Amniotic stem cell (primary cell): ENCODE measurements at regions not wholly inside any gene's neighbourhood (a gene's known extent, or its start where the extent isn't known, plus 50 kb on each side); places are given as distances from the start of the nearest gene placed in this dataset.

Source experiments
- DNase-seq: peaks from one replicate; lab custom pipeline; 2025; lab: John Stamatoyannopoulos, UW

DNA sequence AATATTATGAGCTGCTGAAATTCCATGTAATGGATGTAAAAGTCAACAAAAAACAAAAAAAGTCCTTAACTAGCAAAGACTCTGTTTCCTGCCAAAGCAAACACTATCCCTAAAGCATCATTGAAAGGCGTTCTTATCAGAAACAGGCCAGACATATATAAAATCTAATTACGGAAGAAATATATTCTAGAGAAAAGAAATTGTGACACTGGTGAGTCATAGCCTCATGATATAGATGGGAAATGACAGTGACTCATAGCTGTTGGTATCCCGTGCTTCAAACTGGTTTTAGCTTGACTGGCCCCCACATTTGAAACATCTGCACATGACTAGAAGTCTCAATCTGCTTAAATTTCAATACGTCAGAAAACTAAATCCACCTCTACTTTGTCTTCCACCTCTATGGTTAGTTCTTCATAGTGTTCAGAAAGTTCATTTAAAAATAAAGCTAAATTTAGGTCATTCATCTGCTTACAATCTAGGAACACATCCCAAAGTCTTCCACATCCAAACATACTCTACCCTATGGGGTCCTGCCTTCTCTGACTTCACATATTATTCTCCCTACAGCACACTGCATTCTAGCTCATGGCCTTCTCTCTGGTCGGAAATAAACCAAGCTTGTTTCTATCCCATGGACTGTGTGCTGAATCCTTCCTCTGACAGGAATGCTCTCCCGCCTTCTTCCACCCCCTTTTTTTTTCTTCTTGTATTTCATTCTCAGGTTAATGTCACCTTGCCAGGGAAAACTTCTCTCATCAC is 456.3 kb upstream of the ARRDC4 start:
- DNase-seq = no peak

- DNase-seq = no peak
These were observed 442.8 kb upstream of the ARRDC4 start for GRCh38 chr15:97517737-97518136.

DNA sequence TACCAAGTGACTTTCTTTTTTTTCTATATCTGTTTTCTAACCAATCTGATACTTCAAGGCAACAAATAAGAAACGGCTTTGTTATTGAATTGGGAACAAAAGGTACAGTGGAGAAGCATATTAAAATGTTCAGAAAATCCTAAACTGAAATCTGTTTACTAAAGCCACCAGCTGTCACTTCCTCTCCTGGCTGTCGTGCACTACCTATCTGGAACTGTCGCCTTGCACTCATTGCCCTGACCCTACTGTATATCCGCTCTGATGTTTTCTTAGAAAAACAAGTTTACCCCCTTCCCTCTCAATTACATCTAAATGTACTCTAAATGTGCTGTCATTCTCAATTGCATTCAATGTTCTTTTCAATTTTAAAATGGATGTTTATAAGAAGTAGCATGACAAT is 439.8 kb upstream of the ARRDC4 start:
- DNase-seq = no peak

DNA sequence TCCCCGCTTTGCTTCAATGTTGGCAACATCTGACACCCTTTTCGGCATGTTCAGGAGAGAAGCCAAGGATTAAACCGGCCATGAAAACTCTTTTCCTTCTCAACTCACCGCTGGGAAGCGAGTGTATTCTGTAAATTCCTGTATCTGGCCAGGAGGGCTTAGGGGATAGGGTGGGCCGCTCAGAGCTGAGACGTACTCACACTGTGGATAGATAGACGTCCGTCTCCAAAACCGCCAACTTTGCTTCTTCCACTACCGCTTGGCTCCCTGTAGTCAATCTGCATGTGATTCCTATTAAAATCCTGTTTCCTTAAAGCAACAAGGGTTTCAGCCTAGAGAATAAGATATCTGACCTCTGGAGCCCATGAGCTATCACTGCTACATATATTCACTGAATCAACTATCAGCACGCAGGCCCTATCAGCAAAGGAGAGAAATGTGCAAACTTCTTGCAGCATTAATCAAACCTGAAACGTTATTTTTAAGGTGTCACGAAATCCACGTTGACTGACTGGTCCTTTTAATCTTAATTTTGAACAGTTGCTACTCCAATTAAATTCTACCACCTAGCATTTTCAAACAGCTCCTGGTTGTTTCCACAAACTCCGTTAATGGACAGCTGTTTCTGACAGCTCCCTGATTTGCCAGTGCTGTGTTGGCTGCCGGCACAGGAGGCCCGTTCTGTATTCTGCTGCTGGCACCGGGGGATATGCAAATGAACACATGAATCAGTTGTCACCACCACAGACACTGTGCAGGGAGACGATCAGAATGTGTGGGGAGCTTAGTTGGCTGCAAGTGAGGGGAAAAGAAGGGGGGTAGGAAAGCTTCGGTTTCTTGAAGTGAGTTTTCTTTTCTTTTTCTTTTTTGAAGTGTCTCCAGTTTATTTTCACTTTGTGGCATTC is 438.9 kb upstream of the ARRDC4 start:
- no peak for DNase-seq

DNA sequence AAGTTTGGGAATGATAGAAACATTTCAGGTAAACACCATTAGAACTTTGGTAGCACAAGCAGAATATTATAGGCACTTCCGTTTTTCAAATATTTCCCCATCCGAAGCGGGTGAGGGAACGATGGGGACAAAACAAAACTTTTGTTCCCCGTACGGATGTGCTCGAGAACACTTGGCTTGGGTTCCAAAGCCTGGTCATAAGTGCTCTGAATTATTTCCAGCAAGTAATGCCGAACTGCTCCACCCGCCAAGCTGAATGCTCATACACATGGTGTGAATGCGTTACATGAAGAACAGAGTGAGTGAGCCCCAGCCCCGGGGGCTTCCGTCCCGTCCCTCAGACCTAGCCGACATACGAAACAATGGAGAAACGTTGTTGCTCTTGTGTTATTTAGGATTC is 438.2 kb upstream of the ARRDC4 start:
- DNase-seq = no peak

- DNase-seq = no peak
These were observed 434.7 kb upstream of the ARRDC4 start for GRCh38 chr15:97525809-97526208.

DNA sequence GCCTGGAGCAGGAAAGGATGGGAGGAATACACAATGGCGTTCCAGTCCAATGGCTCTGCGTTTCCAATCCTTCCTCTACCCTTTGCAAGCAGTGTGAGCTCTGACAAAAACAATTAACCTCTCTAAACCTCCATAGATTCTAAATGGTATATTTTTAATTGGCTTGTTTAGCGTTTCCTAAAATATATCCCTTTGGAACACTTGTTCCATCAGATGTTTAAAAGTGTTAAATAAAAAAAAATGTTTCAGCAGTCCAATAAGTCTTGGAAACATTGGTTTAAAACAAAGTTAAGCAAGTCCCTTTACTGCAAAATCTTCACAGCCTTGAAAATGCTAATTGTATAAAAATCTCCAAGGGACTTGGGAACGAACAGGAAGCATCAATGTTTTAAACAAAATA is 432.3 kb upstream of the ARRDC4 start:
- no peak for DNase-seq

- no peak for DNase-seq
These were observed 414.7 kb upstream of the ARRDC4 start for GRCh38 chr15:97545799-97546198.

GRCh38 chr15:97547381-97547780 is 413.1 kb upstream of the ARRDC4 start:
- no peak for DNase-seq

GRCh38 chr15:97561529-97561928 is 399.0 kb upstream of the ARRDC4 start:
- no peak for DNase-seq

DNA sequence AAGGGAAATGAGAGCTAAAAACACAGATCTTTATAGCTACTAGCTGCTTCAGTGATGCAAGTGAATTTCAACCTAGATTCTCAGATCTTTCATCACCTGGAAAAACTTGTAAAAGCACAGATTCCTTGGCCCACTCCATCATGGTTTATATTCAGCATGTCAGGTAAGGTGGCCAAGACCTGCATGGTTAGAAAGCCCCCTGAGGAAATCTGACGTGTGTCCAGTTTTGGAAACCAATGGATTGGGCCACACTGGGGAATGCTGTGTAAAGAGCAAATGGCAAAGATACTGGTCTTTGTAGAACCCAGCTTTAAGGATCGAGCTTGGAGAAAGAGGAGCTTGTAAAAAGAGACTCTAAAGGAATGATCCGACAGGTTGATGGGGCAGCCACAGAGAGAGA is 397.0 kb upstream of the ARRDC4 start:
- no peak for DNase-seq

DNA sequence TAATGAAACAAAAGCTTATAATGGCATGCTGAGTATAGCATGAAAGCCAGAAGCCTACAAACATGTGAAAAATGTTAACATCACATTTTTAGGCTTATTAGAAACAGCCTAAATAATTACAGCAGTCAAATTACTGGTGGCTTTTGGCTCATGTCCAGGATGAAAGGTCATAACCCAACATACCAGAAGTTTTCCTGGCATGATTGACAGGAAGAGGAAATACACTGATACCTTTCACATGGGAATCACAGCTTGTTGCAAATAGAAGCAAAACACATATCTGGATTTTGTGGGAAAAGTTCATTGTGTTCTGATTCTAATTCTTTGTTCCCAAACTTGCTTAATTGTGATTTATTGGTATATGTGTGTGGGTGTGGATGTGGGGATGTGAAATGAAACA is 393.5 kb upstream of the ARRDC4 start:
- no peak for DNase-seq

- no peak for DNase-seq
These were observed 393.1 kb upstream of the ARRDC4 start for GRCh38 chr15:97567411-97567810.

DNA sequence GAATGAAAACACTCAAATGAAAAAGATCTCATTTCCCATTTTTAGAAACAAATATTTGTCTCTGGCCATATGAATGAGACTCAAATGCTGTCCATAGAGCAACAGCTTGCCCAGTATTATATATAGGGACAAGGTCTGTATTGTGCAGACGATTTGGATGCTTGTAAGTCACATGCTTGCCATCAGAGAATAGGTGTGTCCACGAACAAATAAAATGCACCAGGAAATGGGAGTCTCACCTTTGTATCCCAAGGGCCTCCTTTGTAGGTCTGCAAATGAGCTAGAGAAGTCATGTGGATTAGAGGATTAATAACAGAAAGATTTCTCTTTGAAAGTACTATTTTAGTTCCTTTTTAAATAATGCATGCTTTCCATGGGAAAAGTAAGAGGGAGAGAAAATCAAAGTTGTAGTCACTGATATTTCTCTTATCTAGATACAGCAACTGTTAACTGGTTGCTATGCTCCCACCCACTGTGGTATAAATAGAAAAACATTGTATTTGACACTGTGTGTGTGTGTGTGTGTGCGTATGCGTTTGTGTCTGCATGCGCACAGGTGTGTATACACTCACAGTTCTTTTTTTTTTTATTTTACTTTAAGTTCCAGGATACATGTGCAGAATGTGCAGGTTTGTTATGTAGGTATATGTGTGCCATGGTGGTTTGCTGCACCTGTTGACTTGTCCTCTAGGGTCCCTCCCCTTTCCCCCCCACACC is 383.4 kb upstream of the ARRDC4 start:
- DNase-seq = no peak

DNA sequence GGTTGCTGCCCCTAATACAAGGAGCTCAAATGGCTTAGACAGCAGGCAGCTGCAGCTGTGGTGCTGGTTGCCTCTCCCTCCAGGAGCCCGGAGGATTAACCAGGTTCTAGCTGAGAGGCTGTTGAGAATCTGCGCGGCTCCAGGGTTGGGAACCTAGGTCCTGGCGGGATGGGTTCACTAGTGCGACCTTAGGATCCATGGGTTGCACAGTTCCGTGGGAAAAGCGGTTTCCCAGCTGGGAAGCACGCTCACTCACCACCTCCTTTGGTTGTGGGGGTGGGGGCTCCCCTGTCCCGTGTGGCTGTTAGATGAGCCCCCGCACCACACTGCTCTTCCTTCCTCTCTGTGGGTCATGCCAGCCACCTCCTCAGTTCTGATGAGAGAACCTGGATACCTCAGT is 375.1 kb upstream of the ARRDC4 start:
- no peak for DNase-seq

DNA sequence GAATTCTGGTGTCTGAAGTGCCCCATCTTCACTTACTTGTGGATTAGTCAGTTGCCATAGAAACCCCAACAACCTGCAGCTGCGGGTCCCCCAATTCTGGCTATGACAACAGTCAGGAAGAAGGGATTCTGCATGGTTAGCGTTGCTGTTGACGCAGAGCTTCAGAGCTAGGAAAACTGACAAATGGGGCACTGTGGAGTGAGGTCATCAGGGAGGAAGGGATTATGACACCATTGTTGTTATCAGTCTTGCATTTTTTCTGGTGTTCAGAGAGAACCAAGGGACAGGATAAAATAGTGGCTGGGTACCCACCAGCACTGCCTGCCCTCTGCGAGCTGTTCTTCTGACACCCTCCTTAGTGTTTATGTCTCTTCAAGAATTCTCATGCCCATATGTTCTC is 367.7 kb upstream of the ARRDC4 start:
- no peak for DNase-seq

- no peak for DNase-seq
These were observed 362.7 kb upstream of the ARRDC4 start for GRCh38 chr15:97597801-97598200.

DNA sequence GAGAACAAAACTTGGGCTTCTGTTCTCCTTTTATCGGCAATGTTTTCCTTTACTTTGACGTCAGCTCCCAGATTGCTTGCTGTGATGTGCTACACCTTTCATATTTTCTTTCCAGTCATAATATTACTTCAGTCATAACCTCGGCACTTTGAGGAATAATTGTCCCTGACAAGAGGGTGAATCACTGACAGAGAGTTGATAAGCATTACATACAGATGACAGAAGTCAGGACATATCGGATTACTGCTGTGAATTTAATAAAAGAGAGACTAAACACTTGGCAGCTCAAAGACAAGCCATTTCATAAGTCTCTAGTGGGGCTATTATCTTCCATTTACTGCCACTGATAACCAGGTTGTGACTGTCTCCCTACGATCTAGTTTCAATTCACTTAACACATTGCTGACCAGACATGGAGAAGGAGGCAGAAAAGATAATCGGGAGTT is 362.1 kb upstream of the ARRDC4 start:
- no peak for DNase-seq

GRCh38 chr15:97600190-97600589 is 360.3 kb upstream of the ARRDC4 start:
- no peak for DNase-seq

- no peak for DNase-seq
These were observed 355.8 kb upstream of the ARRDC4 start for GRCh38 chr15:97604677-97605076.

DNA sequence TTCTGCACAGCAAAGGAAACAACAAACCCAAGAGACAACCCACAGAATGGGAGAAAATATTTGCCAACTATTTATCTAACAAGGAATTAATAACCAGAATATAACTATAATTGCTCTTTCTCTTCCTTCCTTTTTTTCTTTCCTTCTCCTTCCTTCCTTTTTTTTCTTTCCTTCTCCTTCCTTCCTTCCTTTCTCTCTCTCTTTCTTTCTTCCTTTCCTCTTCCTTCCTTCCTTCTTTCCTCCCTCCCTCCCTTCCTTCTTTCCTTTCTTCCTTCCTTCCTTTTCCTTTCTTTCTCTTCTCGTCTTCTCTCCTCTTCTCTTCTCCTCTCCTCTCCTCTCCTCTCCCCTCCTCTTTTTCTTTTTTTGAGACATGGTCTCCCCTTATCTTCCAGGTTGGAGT is 345.4 kb upstream of the ARRDC4 start:
- DNase-seq = no peak

DNA sequence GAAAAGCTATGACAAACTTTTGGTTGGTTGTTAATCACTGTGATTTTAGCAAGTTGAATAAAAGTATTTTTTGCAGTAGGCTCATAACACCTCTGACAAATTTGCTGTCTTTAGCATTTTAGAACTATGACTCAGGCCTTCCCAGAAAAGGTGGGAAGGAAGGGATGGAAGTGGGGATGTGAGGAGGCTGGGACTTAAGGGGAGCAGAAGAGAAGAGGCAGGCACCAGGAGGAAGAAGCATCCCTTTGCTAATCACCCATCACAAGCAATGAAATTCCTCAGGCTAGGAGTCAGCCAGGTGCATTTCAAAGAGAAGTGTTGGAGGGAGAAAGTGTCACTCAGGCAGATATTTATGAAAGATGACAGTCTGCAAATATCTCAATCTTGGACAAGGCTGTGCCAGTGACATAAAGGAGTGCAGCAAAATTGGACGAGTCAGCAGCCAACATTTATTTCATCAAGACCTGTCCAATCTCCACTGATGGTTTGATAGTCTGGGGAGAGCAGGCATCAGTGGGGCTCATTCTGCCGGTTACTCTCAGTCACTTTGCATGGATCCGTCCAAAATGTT is 337.3 kb upstream of the ARRDC4 start:
- DNase-seq = no peak
